MM.1S (cell line): ENCODE measurements at regions not wholly inside any gene's neighbourhood (a gene's known extent, or its start where the extent isn't known, plus 50 kb on each side); places are given as distances from the start of the nearest gene placed in this dataset.

ENCODE experiments used
- DNase-seq: peaks from one replicate; pipeline ENCODE4 v3.0.0-alpha.2; 2015
- H2AFZ ChIP-seq: fragments of 300-600 bp; sonication (generic); 2 replicates; pipeline ENCODE4 v1.6.0; 2016; ENCODE audit warnings: antibody characterized with exemption, low read length
- H3F3A ChIP-seq: fragments of 300-600 bp; sonication (generic); 2 replicates; pipeline ENCODE4 v1.6.1; 2016; ENCODE audit warnings: mild to moderate bottlenecking, antibody characterized with exemption, low read length, moderate library complexity, mixed read lengths; ENCODE audit not compliant: insufficient read depth
- H3K27ac ChIP-seq: fragments of 300-600 bp; sonication (generic); 2 replicates; pipeline ENCODE4 v1.5.1; 2016; ENCODE audit warnings: mild to moderate bottlenecking, low read length
- H3K27me3 ChIP-seq: fragments of 300-600 bp; sonication (generic); replicated peaks from 2 replicates; pipeline ENCODE4 v1.6.0; 2016; ENCODE audit warnings: low read length; ENCODE audit not compliant: insufficient read depth
- H3K36me3 ChIP-seq: fragments of 300-600 bp; sonication (generic); replicated peaks from 2 replicates; pipeline ENCODE4 v1.6.1; 2016; ENCODE audit warnings: mild to moderate bottlenecking, low read length, mixed read lengths; ENCODE audit not compliant: insufficient read depth
- H3K4me1 ChIP-seq: fragments of 300-600 bp; sonication (generic); 2 replicates; pipeline ENCODE4 v1.6.1; 2016; ENCODE audit warnings: low read length, mixed read lengths
- H3K4me2 ChIP-seq: fragments of 300-600 bp; sonication (generic); 2 replicates; pipeline ENCODE4 v1.6.0; 2016; ENCODE audit warnings: low read depth, low read length
- H3K4me3 ChIP-seq: fragments of 300-600 bp; sonication (generic); 2 replicates; pipeline ENCODE4 v1.5.1; 2016; ENCODE audit warnings: low read length, mixed read lengths
- H3K79me2 ChIP-seq: fragments of 300-600 bp; sonication (generic); 2 replicates; pipeline ENCODE4 v1.6.1; 2016; ENCODE audit warnings: mixed run types, low read length, mixed read lengths
- H3K9ac ChIP-seq: fragments of 300-600 bp; sonication (generic); 2 replicates; pipeline ENCODE4 v1.6.1; 2016; ENCODE audit warnings: low read length, mixed read lengths
- H3K9me2 ChIP-seq: fragments of 300-600 bp; sonication (generic); replicated peaks from 2 replicates; pipeline ENCODE4 v1.6.1; 2016; ENCODE audit warnings: mild to moderate bottlenecking, low read length, mixed read lengths; ENCODE audit not compliant: insufficient read depth
- H3K9me3 ChIP-seq: fragments of 300-600 bp; sonication (generic); replicated peaks from 2 replicates; pipeline ENCODE4 v1.6.1; 2016; ENCODE audit warnings: mild to moderate bottlenecking, low read length, mixed read lengths; ENCODE audit not compliant: insufficient read depth
- H4K20me1 ChIP-seq: fragments of 300-600 bp; sonication (generic); 2 replicates; pipeline ENCODE4 v1.6.1; 2016; ENCODE audit warnings: mild to moderate bottlenecking, low read length, moderate library complexity, mixed read lengths; ENCODE audit not compliant: insufficient read depth
- CTCF ChIP-seq: fragments of 300-600 bp; sonication (generic); IDR thresholded peaks from 2 replicates; pipeline ENCODE4 v1.5.1; 2016; ENCODE audit warnings: antibody characterized with exemption, low read length, mixed read lengths
- EZH2 ChIP-seq: fragments of 300-600 bp; sonication (generic); optimal IDR thresholded peaks from 2 replicates; pipeline ENCODE3; 2017; ENCODE audit warnings: low read depth, mild to moderate bottlenecking, antibody characterized with exemption, low read length, mixed read lengths
- EZH2phosphoT487 ChIP-seq: fragments of 300-600 bp; sonication (generic); IDR thresholded peaks from 2 replicates; pipeline ENCODE4 v1.6.1; 2018; ENCODE audit warnings: antibody characterized with exemption, low read length

- no peaks in the 10 kb centered on the region for H3F3A ChIP-seq
- H4K20me1 ChIP-seq = no peaks in the 10 kb centered on the region
- no peaks in the 10 kb centered on the region for H3K9me3 ChIP-seq
- H3K79me2 ChIP-seq = no peaks in the 10 kb centered on the region
- no peak overlapping the region for H3K4me3 ChIP-seq
- no peak overlapping the region for H3K9ac ChIP-seq
- no peaks in the 10 kb centered on the region for H3K27me3 ChIP-seq
- H3K4me2 ChIP-seq = no peak overlapping the region
- H3K27ac ChIP-seq = no peak overlapping the region
- no peak for TF ChIP-seq CTCF
- no peak for TF ChIP-seq EZH2
- no peak for TF ChIP-seq EZH2phosphoT487
- H3K36me3 ChIP-seq = no peaks in the 10 kb centered on the region
- no peak for DNase-seq
- peaks cover 17% of the 10 kb centered on the region; the same call in 1 of the 2 replicates for H3K4me1 ChIP-seq
- H2AFZ ChIP-seq = no peak overlapping the region
- no peaks in the 10 kb centered on the region for H3K9me2 ChIP-seq
Measured at GRCh38 chr3:64464955-64465354, 222.8 kb downstream of the ADAMTS9 start.

- H3K4me1 ChIP-seq = peaks cover 17% of the 10 kb centered on the region; the same call in 1 of the 2 replicates
Measured at GRCh38 chr3:64463981-64464380, 223.8 kb downstream of the ADAMTS9 start.

GRCh38 chr3:64462203-64462602, 225.6 kb downstream of the ADAMTS9 start:
- H3K9me2 ChIP-seq = no peaks in the 10 kb centered on the region
- H3K4me1 ChIP-seq = peaks cover 17% of the 10 kb centered on the region; the same call in 1 of the 2 replicates
- H3K4me3 ChIP-seq = peak overlapping the region; percentile 12
- peak overlapping the region; percentile 29 for H2AFZ ChIP-seq
- no peak for TF ChIP-seq EZH2phosphoT487
- TF ChIP-seq EZH2 = no peak
- TF ChIP-seq CTCF = no peak
- H4K20me1 ChIP-seq = no peaks in the 10 kb centered on the region
- H3K79me2 ChIP-seq = no peaks in the 10 kb centered on the region
- H3K4me2 ChIP-seq = peak overlapping the region; percentile 76
- peak; percentile 65 for DNase-seq
- no peaks in the 10 kb centered on the region for H3K27me3 ChIP-seq
- no peaks in the 10 kb centered on the region for H3K36me3 ChIP-seq
- no peaks in the 10 kb centered on the region for H3F3A ChIP-seq
- H3K9ac ChIP-seq = peak overlapping the region; percentile 24; the same call in 1 of the 2 replicates
- H3K9me3 ChIP-seq = no peaks in the 10 kb centered on the region
- H3K27ac ChIP-seq = peak overlapping the region; percentile 4; the same call in 1 of the 2 replicates

More at GRCh38 chr3:64463981-64464380, 223.8 kb downstream of the ADAMTS9 start:
- H4K20me1 ChIP-seq = no peaks in the 10 kb centered on the region
- H3K36me3 ChIP-seq = no peaks in the 10 kb centered on the region
- H3K9me3 ChIP-seq = no peaks in the 10 kb centered on the region
- no peak for DNase-seq
- no peaks in the 10 kb centered on the region for H3K79me2 ChIP-seq
- no peak overlapping the region for H2AFZ ChIP-seq
- H3K9ac ChIP-seq = no peak overlapping the region
- no peaks in the 10 kb centered on the region for H3F3A ChIP-seq
- H3K27me3 ChIP-seq = no peaks in the 10 kb centered on the region
- no peak overlapping the region for H3K27ac ChIP-seq
- H3K4me3 ChIP-seq = no peak overlapping the region
- TF ChIP-seq EZH2phosphoT487 (no peak), EZH2 (no peak), CTCF (no peak)
- H3K4me2 ChIP-seq = no peak overlapping the region
- no peaks in the 10 kb centered on the region for H3K9me2 ChIP-seq
